GM18498 (cell line): ENCODE measurements at regions not wholly inside any gene's neighbourhood (a gene's known extent, or its start where the extent isn't known, plus 50 kb on each side); places are given as distances from the start of the nearest gene placed in this dataset.
"Not testable (repeated sequence)": the region's sequence is repeated elsewhere in the genome, so short reads cannot be mapped to it uniquely, and the experiment has no call there.

Source experiments
- ATAC-seq: cut with Tn5 transposase; IDR thresholded peaks from one replicate; pipeline ENCODE4 v1.9.1; 2021; ENCODE audit warnings: mild to moderate bottlenecking, moderate library complexity; ENCODE audit not compliant: unreplicated experiment

- ATAC-seq: no peak
Observed at GRCh38 chr18:60067426-60068210, 167.8 kb downstream of the PMAIP1 start.

GRCh38 chr18:60066219-60066975 lies 166.6 kb downstream of the PMAIP1 start:
- no peak for ATAC-seq

GRCh38 chr18:60064271-60064670 lies 164.5 kb downstream of the PMAIP1 start:
- no peak for ATAC-seq

- ATAC-seq: not testable (repeated sequence)
Observed at GRCh38 chr18:60062831-60063230, 163.0 kb downstream of the PMAIP1 start.

GRCh38 chr18:60062396-60062795 lies 162.6 kb downstream of the PMAIP1 start:
- ATAC-seq: no peak

- ATAC-seq: no peak
Observed at GRCh38 chr18:60060578-60060977, 160.8 kb downstream of the PMAIP1 start.

- ATAC-seq: no peak
Observed at GRCh38 chr18:60060026-60060425, 160.2 kb downstream of the PMAIP1 start.

GRCh38 chr18:60059216-60059615 lies 159.4 kb downstream of the PMAIP1 start:
- no peak for ATAC-seq

GRCh38 chr18:60053747-60054304 lies 154.0 kb downstream of the PMAIP1 start:
- ATAC-seq: no peak

- ATAC-seq: no peak
Observed at GRCh38 chr18:60050821-60051220, 151.0 kb downstream of the PMAIP1 start.

GRCh38 chr18:60049172-60049571 lies 149.4 kb downstream of the PMAIP1 start:
- no peak for ATAC-seq

GRCh38 chr18:60047556-60047955 lies 147.8 kb downstream of the PMAIP1 start:
- ATAC-seq: no peak

- ATAC-seq: no peak
Observed at GRCh38 chr18:60044290-60045006, 144.7 kb downstream of the PMAIP1 start.

GRCh38 chr18:60040971-60041370 lies 141.2 kb downstream of the PMAIP1 start:
- no peak for ATAC-seq

- ATAC-seq: no peak
Observed at GRCh38 chr18:60038731-60039130, 138.9 kb downstream of the PMAIP1 start.

GRCh38 chr18:60027397-60027796 lies 127.6 kb downstream of the PMAIP1 start:
- ATAC-seq: no peak

- no peak for ATAC-seq
Observed at GRCh38 chr18:60024857-60025256, 125.1 kb downstream of the PMAIP1 start.

- no peak for ATAC-seq
Observed at GRCh38 chr18:60024345-60024744, 124.5 kb downstream of the PMAIP1 start.

GRCh38 chr18:60022671-60023276 lies 123.0 kb downstream of the PMAIP1 start:
- ATAC-seq: peak; percentile 87

GRCh38 chr18:60021556-60021955 lies 121.8 kb downstream of the PMAIP1 start:
- ATAC-seq: no peak
